MM.1S (cell line): ENCODE measurements at regions not wholly inside any gene's neighbourhood (a gene's known extent, or its start where the extent isn't known, plus 50 kb on each side); places are given as distances from the start of the nearest gene placed in this dataset.

Experiments used
- DNase-seq: peaks from one replicate; pipeline ENCODE4 v3.0.0-alpha.2; 2015
- H2AFZ ChIP-seq: fragments of 300-600 bp; sonication (generic); 2 replicates; pipeline ENCODE4 v1.6.0; 2016; ENCODE audit warnings: antibody characterized with exemption, low read length
- H3F3A ChIP-seq: fragments of 300-600 bp; sonication (generic); 2 replicates; pipeline ENCODE4 v1.6.1; 2016; ENCODE audit warnings: mild to moderate bottlenecking, antibody characterized with exemption, low read length, moderate library complexity, mixed read lengths; ENCODE audit not compliant: insufficient read depth
- H3K27ac ChIP-seq: fragments of 300-600 bp; sonication (generic); 2 replicates; pipeline ENCODE4 v1.5.1; 2016; ENCODE audit warnings: mild to moderate bottlenecking, low read length
- H3K27me3 ChIP-seq: fragments of 300-600 bp; sonication (generic); replicated peaks from 2 replicates; pipeline ENCODE4 v1.6.0; 2016; ENCODE audit warnings: low read length; ENCODE audit not compliant: insufficient read depth
- H3K36me3 ChIP-seq: fragments of 300-600 bp; sonication (generic); replicated peaks from 2 replicates; pipeline ENCODE4 v1.6.1; 2016; ENCODE audit warnings: mild to moderate bottlenecking, low read length, mixed read lengths; ENCODE audit not compliant: insufficient read depth
- H3K4me1 ChIP-seq: fragments of 300-600 bp; sonication (generic); 2 replicates; pipeline ENCODE4 v1.6.1; 2016; ENCODE audit warnings: low read length, mixed read lengths
- H3K4me2 ChIP-seq: fragments of 300-600 bp; sonication (generic); 2 replicates; pipeline ENCODE4 v1.6.0; 2016; ENCODE audit warnings: low read depth, low read length
- H3K4me3 ChIP-seq: fragments of 300-600 bp; sonication (generic); 2 replicates; pipeline ENCODE4 v1.5.1; 2016; ENCODE audit warnings: low read length, mixed read lengths
- H3K79me2 ChIP-seq: fragments of 300-600 bp; sonication (generic); 2 replicates; pipeline ENCODE4 v1.6.1; 2016; ENCODE audit warnings: mixed run types, low read length, mixed read lengths
- H3K9ac ChIP-seq: fragments of 300-600 bp; sonication (generic); 2 replicates; pipeline ENCODE4 v1.6.1; 2016; ENCODE audit warnings: low read length, mixed read lengths
- H3K9me2 ChIP-seq: fragments of 300-600 bp; sonication (generic); replicated peaks from 2 replicates; pipeline ENCODE4 v1.6.1; 2016; ENCODE audit warnings: mild to moderate bottlenecking, low read length, mixed read lengths; ENCODE audit not compliant: insufficient read depth
- H3K9me3 ChIP-seq: fragments of 300-600 bp; sonication (generic); replicated peaks from 2 replicates; pipeline ENCODE4 v1.6.1; 2016; ENCODE audit warnings: mild to moderate bottlenecking, low read length, mixed read lengths; ENCODE audit not compliant: insufficient read depth
- H4K20me1 ChIP-seq: fragments of 300-600 bp; sonication (generic); 2 replicates; pipeline ENCODE4 v1.6.1; 2016; ENCODE audit warnings: mild to moderate bottlenecking, low read length, moderate library complexity, mixed read lengths; ENCODE audit not compliant: insufficient read depth
- CTCF ChIP-seq: fragments of 300-600 bp; sonication (generic); IDR thresholded peaks from 2 replicates; pipeline ENCODE4 v1.5.1; 2016; ENCODE audit warnings: antibody characterized with exemption, low read length, mixed read lengths
- EZH2 ChIP-seq: fragments of 300-600 bp; sonication (generic); optimal IDR thresholded peaks from 2 replicates; pipeline ENCODE3; 2017; ENCODE audit warnings: low read depth, mild to moderate bottlenecking, antibody characterized with exemption, low read length, mixed read lengths
- EZH2phosphoT487 ChIP-seq: fragments of 300-600 bp; sonication (generic); IDR thresholded peaks from 2 replicates; pipeline ENCODE4 v1.6.1; 2018; ENCODE audit warnings: antibody characterized with exemption, low read length

DNA sequence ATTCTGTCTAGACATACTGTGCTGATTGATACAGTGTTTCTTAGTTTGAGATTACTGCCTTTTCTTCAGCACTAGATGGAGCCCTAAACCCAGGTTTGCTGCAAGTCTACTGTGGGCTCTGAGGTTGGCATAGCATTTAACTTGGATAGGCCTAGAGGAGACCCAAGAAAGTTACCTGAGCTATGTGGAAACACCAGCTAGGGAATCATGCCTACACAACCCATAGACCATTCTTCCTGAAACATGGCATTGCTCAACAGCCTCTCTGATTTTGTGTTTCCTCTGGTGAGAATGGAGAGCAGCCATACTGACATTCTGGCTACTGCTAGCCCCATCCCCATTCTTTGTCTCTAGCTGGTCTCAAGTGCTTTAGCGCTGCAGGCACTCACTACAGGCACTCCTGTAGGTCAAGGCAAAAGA is 287.7 kb upstream of the PCDH18 start:
- Histone ChIP-seq H3K27me3 (no peaks in the 10 kb centered on the region), H3K4me1 (no peaks in the 10 kb centered on the region), H3K9me3 (no peaks in the 10 kb centered on the region), H2AFZ (no peak overlapping the region), H3K9ac (no peak overlapping the region), H4K20me1 (no peaks in the 10 kb centered on the region), H3K4me3 (no peak overlapping the region), H3K4me2 (no peak overlapping the region), H3K79me2 (no peaks in the 10 kb centered on the region), H3F3A (no peaks in the 10 kb centered on the region), H3K36me3 (no peaks in the 10 kb centered on the region), H3K27ac (no peak overlapping the region), H3K9me2 (no peaks in the 10 kb centered on the region)
- no peak for TF ChIP-seq EZH2
- TF ChIP-seq CTCF = peak; percentile 72
- no peak for TF ChIP-seq EZH2phosphoT487
- DNase-seq = peak; percentile 63

GRCh38 chr4:137812258-137812657 is 280.0 kb upstream of the PCDH18 start:
- H3K27ac ChIP-seq = no peak overlapping the region

DNA sequence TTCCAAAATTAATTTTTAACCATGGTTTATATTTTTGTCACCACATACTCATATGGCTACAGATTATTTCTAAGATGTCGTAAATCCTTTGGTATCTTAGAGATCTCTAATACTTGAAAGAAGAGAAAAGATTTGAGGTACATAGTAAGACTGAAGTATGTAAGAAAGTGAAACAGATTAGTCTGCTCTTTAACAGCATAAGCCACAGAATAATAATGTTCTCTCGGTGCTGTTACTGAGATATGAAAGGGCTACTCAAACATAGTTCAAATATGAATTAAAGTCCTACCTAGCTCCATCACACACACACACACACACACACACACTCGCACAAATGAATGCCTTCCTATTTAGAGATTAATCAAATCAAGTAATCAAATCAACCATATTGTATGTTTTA is 274.1 kb upstream of the PCDH18 start:
- Histone ChIP-seq H3K9me3 (no peaks in the 10 kb centered on the region), H3K4me1 (no peaks in the 10 kb centered on the region), H3K79me2 (no peaks in the 10 kb centered on the region), H3K27ac (no peak overlapping the region), H4K20me1 (no peaks in the 10 kb centered on the region), H3K4me3 (no peak overlapping the region), H3F3A (no peaks in the 10 kb centered on the region), H3K27me3 (no peaks in the 10 kb centered on the region), H3K4me2 (no peak overlapping the region), H2AFZ (no peak overlapping the region), H3K36me3 (no peaks in the 10 kb centered on the region), H3K9ac (no peak overlapping the region), H3K9me2 (no peaks in the 10 kb centered on the region)
- TF ChIP-seq EZH2 (no peak), EZH2phosphoT487 (no peak), CTCF (no peak)
- DNase-seq = peak; percentile 18

More at GRCh38 chr4:137812258-137812657, 280.0 kb upstream of the PCDH18 start:
- H3K4me2 ChIP-seq = no peak overlapping the region
- H3K4me1 ChIP-seq = no peaks in the 10 kb centered on the region
- H3K4me3 ChIP-seq = no peak overlapping the region
- no peaks in the 10 kb centered on the region for H3K27me3 ChIP-seq
- no peak overlapping the region for H2AFZ ChIP-seq
- no peaks in the 10 kb centered on the region for H3F3A ChIP-seq
- H4K20me1 ChIP-seq = no peaks in the 10 kb centered on the region
- no peak for DNase-seq
- no peaks in the 10 kb centered on the region for H3K9me3 ChIP-seq
- no peak for TF ChIP-seq EZH2
- no peak for TF ChIP-seq CTCF
- TF ChIP-seq EZH2phosphoT487 = no peak
- no peaks in the 10 kb centered on the region for H3K79me2 ChIP-seq
- H3K36me3 ChIP-seq = no peaks in the 10 kb centered on the region
- H3K9me2 ChIP-seq = no peaks in the 10 kb centered on the region
- H3K9ac ChIP-seq = no peak overlapping the region
